ENCODE measurements at regions not wholly inside any gene's neighbourhood (a gene's known extent, or its start where the extent isn't known, plus 50 kb on each side); places are given as distances from the start of the nearest gene placed in this dataset.

- Histone ChIP-seq H3K18ac (ENCODE audit: extremely low read depth, low read length) (no peak overlapping the region), H2BK12ac (ENCODE audit: low read depth, low read length) (no peak overlapping the region), H3K23me2 (ENCODE audit: low read depth, low read length) (no peaks in the 10 kb centered on the region), H2BK20ac (ENCODE audit: low read length) (no peak overlapping the region), H3K27ac (ENCODE audit: low read depth, low read length) (no peak overlapping the region), H3K79me1 (ENCODE audit: low read depth, low read length) (no peaks in the 10 kb centered on the region), H3K79me2 (ENCODE audit: control insufficient read depth in 1 of 2, insufficient read depth in 2 of 2, low read length in 2 of 2) (no peaks in the 10 kb centered on the region), H2AK5ac (ENCODE audit: low read depth, low read length) (no peak overlapping the region), H2AFZ (ENCODE audit: low read length) (no peak overlapping the region), H4K91ac (replicated peaks; ENCODE audit: insufficient read length, low read length) (no peak overlapping the region), H2BK5ac (ENCODE audit: low read depth, low read length) (no peak overlapping the region), H3K27me3 (replicated peaks in 1 of 4; ENCODE audit: control insufficient read depth in 3 of 4, extremely low read depth in 1 of 4, insufficient read depth in 3 of 4, low read length in 3 of 4) (no peaks in the 10 kb centered on the region), H3K4me2 (ENCODE audit: insufficient read depth in 1 of 2, low read depth in 2 of 2, low read length in 2 of 2) (no peak overlapping the region), H3K9me3 (ENCODE audit: insufficient read depth in 2 of 2, low read depth in 1 of 2, low read length in 1 of 2) (no peaks in the 10 kb centered on the region), H3K4ac (replicated peaks; ENCODE audit: insufficient read length, low read depth, low read length) (no peak overlapping the region), H4K5ac (ENCODE audit: insufficient read length, low read depth, low read length) (no peak overlapping the region), H3K9ac (replicated peaks in 1 of 4; ENCODE audit: extremely low read depth in 1 of 4, low read depth in 3 of 4, low read length in 3 of 4) (no peak overlapping the region), H4K20me1 (replicated peaks in 1 of 2; ENCODE audit: control insufficient read depth in 1 of 2, insufficient read depth in 2 of 2, low read length in 2 of 2) (no peaks in the 10 kb centered on the region), H2BK120ac (replicated peaks; ENCODE audit: low read depth, low read length) (no peak overlapping the region), H4K8ac (ENCODE audit: extremely low read depth, insufficient read depth, low read length) (no peak overlapping the region), H3K4me1 (replicated peaks in 1 of 4; ENCODE audit: control insufficient read depth in 3 of 4, insufficient read depth in 4 of 4, low read length in 3 of 4) (no peaks in the 10 kb centered on the region), H2BK15ac (ENCODE audit: low read length) (no peak overlapping the region), H3K23ac (ENCODE audit: insufficient read length) (no peak overlapping the region), H3K36me3 (ENCODE audit: control insufficient read depth in 2 of 4, insufficient read depth in 4 of 4, low read length in 3 of 4) (no peaks in the 10 kb centered on the region), H3K14ac (ENCODE audit: insufficient read length) (no peak overlapping the region), H3K4me3 (ENCODE audit: extremely low read depth in 1 of 4, insufficient read depth in 2 of 4, low read depth in 3 of 4, low read length in 4 of 4) (no peak overlapping the region), H3K56ac (replicated peaks; ENCODE audit: insufficient read length, low read depth, low read length) (no peak overlapping the region)
- TF ChIP-seq TBP (IDR thresholded peaks at IDR 0.05; ENCODE audit: low read depth, low read length), result no peak
- no peak for TF ChIP-seq ZNF274 (IDR thresholded peaks at IDR 0.05; ENCODE audit: borderline replicate concordance, extremely low read depth, low read length)
- no peak for TF ChIP-seq SRF (IDR thresholded peaks at IDR 0.05; ENCODE audit: low read depth, low read length)
- no peak for TF ChIP-seq JUND (IDR thresholded peaks at IDR 0.05; ENCODE audit: low read length)
- 90% methylated on average over 4 of the region's 4 CpGs; no CpG with 5 or more reads in 1 of the 2 experiments for WGBS, 2 experiments (ENCODE audit: extremely low coverage in 1 of 2, insufficient coverage in 1 of 2, insufficient read length in 1 of 2, insufficient replicate concordance in 2 of 2, low coverage in 1 of 2, low lambda C conversion rate in 2 of 2, missing lambda C conversion rate in 1 of 2)
- ChIA-PET CTCF (ENCODE audit: partially characterized antibody) (interaction anchor here (0.8 kb wide), 1 partner anchor 9 kb away, joined by 3 read pairs; no protein-coding TSS in a partner anchor), POLR2A (ENCODE audit: partially characterized antibody) (no interaction called here)
- no peak for FAIRE-seq
- no peak for DNase-seq (ENCODE audit: low read depth in 1 of 2, low spot score in 2 of 2)
These were observed 1511.0 kb upstream of the SLC10A2 start for GRCh38 chr13:104577071-104577815.
